VCaP (cell line): ENCODE measurements at regions not wholly inside any gene's neighbourhood (a gene's known extent, or its start where the extent isn't known, plus 50 kb on each side); places are given as distances from the start of the nearest gene placed in this dataset.

Experiments
- H3K27ac ChIP-seq: fragments of 450-650 bp; 2 replicates; pipeline ENCODE4 v1.5.1; 2017
- CTCF ChIP-seq: fragments of 450-650 bp; conservative IDR thresholded peaks from 2 replicates; pipeline ENCODE4 v1.5.1; 2017; ENCODE audit warnings: mild to moderate bottlenecking, moderate library complexity

GRCh38 chr9:119086590-119086989 lies 282.6 kb downstream of the BRINP1 start:
- no peak for TF ChIP-seq CTCF
- no peak overlapping the region for H3K27ac ChIP-seq

- TF ChIP-seq CTCF: no peak
- no peak overlapping the region for H3K27ac ChIP-seq
Measured at GRCh38 chr9:119088002-119088547, 281.2 kb downstream of the BRINP1 start.

GRCh38 chr9:119091074-119091473 lies 278.2 kb downstream of the BRINP1 start:
- no peak overlapping the region for H3K27ac ChIP-seq
- no peak for TF ChIP-seq CTCF

GRCh38 chr9:119092125-119092524 lies 277.1 kb downstream of the BRINP1 start:
- TF ChIP-seq CTCF: no peak
- no peak overlapping the region for H3K27ac ChIP-seq

- TF ChIP-seq CTCF: no peak
- H3K27ac ChIP-seq: no peak overlapping the region
Measured at GRCh38 chr9:119094086-119094485, 275.1 kb downstream of the BRINP1 start.

- H3K27ac ChIP-seq: no peak overlapping the region
- TF ChIP-seq CTCF: no peak
Measured at GRCh38 chr9:119095072-119095471, 274.2 kb downstream of the BRINP1 start.

- no peak for TF ChIP-seq CTCF
- H3K27ac ChIP-seq: no peak overlapping the region
Measured at GRCh38 chr9:119101048-119101447, 268.2 kb downstream of the BRINP1 start.
